BJ (cell line): ENCODE measurements at regions not wholly inside any gene's neighbourhood (a gene's known extent, or its start where the extent isn't known, plus 50 kb on each side); places are given as distances from the start of the nearest gene placed in this dataset.

Experiments used
- CTCF ChIA-PET: fragments of 350-600 bp; formaldehyde crosslinking; extraction: SDS; loops from one replicate; lab custom pipeline; 2021; ENCODE audit warnings: antibody characterized with exemption, inconsistent platforms; lab: Yijun Ruan, JAX
- POLR2A ChIA-PET: fragments of 300-600 bp; sonication (Branson Sonifier 250); formaldehyde crosslinking; extraction: SDS; loops from one replicate; lab custom pipeline; 2021; ENCODE audit warnings: antibody characterized with exemption; lab: Charles Lee
- DNase-seq: peaks from one replicate; pipeline ENCODE4 v3.0.0-alpha.2; 2011; ENCODE audit warnings: low read depth
- H3K27me3 ChIP-seq: 2 replicates; pipeline ENCODE4 v1.6.0; 2011; ENCODE audit warnings: low read length; ENCODE audit not compliant: control insufficient read depth, insufficient read depth
- H3K36me3 ChIP-seq: 2 replicates; pipeline ENCODE4 v1.5.1; 2011; ENCODE audit warnings: low read length; ENCODE audit not compliant: control insufficient read depth, insufficient read depth
- H3K4me3 ChIP-seq: 2 replicates; pipeline ENCODE4 v1.5.1; 2011; ENCODE audit warnings: low read depth, mild to moderate bottlenecking, control low read depth, low read length
- CTCF ChIP-seq: IDR thresholded peaks from 2 replicates; pipeline ENCODE4 v1.5.1; 2011; ENCODE audit warnings: low read depth, mild to moderate bottlenecking, control low read depth, inconsistent platforms, low read length, moderate library complexity; ENCODE audit not compliant: insufficient read depth

GRCh38 chr3:124615896-124616543, 114.2 kb upstream of the UMPS start:
- H3K36me3 ChIP-seq: no peaks in the 10 kb centered on the region
- POLR2A ChIA-PET: no interaction called here
- DNase-seq: no peak
- TF ChIP-seq CTCF: no peak
- no peak overlapping the region for H3K4me3 ChIP-seq
- H3K27me3 ChIP-seq: peaks cover 4% of the 10 kb centered on the region; the same call in 1 of the 2 replicates
- CTCF ChIA-PET: no interaction called here

- DNase-seq: no peak
- Histone ChIP-seq H3K36me3 (no peaks in the 10 kb centered on the region), H3K4me3 (no peak overlapping the region), H3K27me3 (peaks cover 4% of the 10 kb centered on the region; the same call in 1 of the 2 replicates)
- CTCF ChIA-PET: interaction anchor here (1.0 kb wide), 1 partner anchor 9 kb away, joined by 4 read pairs; no protein-coding TSS in a partner anchor
- TF ChIP-seq CTCF: no peak
- POLR2A ChIA-PET: no interaction called here
These were observed 113.1 kb upstream of the UMPS start for GRCh38 chr3:124617177-124617576.

GRCh38 chr3:124619887-124620599, 110.2 kb upstream of the UMPS start:
- DNase-seq: no peak
- H3K27me3 ChIP-seq: no peaks in the 10 kb centered on the region
- TF ChIP-seq CTCF: no peak
- CTCF ChIA-PET: interaction anchor here (2.4 kb wide), 1 partner anchor 13 kb away, joined by 5 read pairs; no protein-coding TSS in a partner anchor
- POLR2A ChIA-PET: no interaction called here
- no peak overlapping the region for H3K4me3 ChIP-seq
- no peaks in the 10 kb centered on the region for H3K36me3 ChIP-seq

GRCh38 chr3:124620600-124621063, 109.6 kb upstream of the UMPS start:
- no peaks in the 10 kb centered on the region for H3K36me3 ChIP-seq
- CTCF ChIA-PET: interaction anchor here (2.4 kb wide), 1 partner anchor 12 kb away, joined by 5 read pairs; no protein-coding TSS in a partner anchor
- no peak for TF ChIP-seq CTCF
- POLR2A ChIA-PET: no interaction called here
- no peak for DNase-seq
- no peaks in the 10 kb centered on the region for H3K27me3 ChIP-seq
- no peak overlapping the region for H3K4me3 ChIP-seq

GRCh38 chr3:124621498-124621897, 108.8 kb upstream of the UMPS start:
- CTCF ChIA-PET: interaction anchor here (2.4 kb wide), 1 partner anchor 12 kb away, joined by 5 read pairs; no protein-coding TSS in a partner anchor
- no peak overlapping the region for H3K4me3 ChIP-seq
- DNase-seq: no peak
- H3K36me3 ChIP-seq: no peaks in the 10 kb centered on the region
- POLR2A ChIA-PET: no interaction called here
- no peak for TF ChIP-seq CTCF
- H3K27me3 ChIP-seq: no peaks in the 10 kb centered on the region
